ENCODE measurements at regions not wholly inside any gene's neighbourhood (a gene's known extent, or its start where the extent isn't known, plus 50 kb on each side); places are given as distances from the start of the nearest gene placed in this dataset.
A peak's percentile ranks its signal among the peaks of the same experiment; 100 is the strongest.

DNA sequence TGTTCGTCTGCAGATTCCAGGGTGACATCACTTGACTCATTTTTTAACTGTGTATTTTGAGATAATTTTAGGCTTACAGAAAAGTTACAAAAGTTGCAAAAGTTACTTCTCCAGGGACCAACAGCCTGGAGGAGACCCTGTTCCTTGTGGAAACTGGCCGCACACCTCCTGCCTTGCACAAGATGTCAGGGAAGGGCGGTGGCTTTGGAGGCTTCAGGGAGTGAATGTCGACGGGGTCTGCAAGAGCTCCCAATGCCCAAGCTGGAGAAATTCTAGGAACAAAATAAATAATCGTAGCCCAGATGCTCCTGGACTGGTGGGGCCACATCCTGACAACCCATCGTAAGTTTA is 62.2 kb upstream of the FAM20C start:
- H3K4me3 Mint-ChIP-seq = no peak overlapping the region
- ATAC-seq (no peak), DNase-seq (ENCODE audit: low spot score) (no peak)
- no peaks in the 10 kb centered on the region; the same call in 1 of the 2 replicates for H3K27me3 Mint-ChIP-seq (ENCODE audit: low read depth)
- no peaks in the 10 kb centered on the region for H3K9me3 Mint-ChIP-seq
- ChIA-PET POLR2A (no interaction called here), CTCF (no interaction called here)
- H3K36me3 Mint-ChIP-seq = no peaks in the 10 kb centered on the region
- H3K27ac Mint-ChIP-seq = no peak overlapping the region
- H3K4me1 Mint-ChIP-seq = no peaks in the 10 kb centered on the region
- no peak for TF ChIP-seq E2F1 (CRISPR knock-in tag; IDR thresholded peaks at IDR 0.05)
- TF ChIP-seq, protein P1, sequence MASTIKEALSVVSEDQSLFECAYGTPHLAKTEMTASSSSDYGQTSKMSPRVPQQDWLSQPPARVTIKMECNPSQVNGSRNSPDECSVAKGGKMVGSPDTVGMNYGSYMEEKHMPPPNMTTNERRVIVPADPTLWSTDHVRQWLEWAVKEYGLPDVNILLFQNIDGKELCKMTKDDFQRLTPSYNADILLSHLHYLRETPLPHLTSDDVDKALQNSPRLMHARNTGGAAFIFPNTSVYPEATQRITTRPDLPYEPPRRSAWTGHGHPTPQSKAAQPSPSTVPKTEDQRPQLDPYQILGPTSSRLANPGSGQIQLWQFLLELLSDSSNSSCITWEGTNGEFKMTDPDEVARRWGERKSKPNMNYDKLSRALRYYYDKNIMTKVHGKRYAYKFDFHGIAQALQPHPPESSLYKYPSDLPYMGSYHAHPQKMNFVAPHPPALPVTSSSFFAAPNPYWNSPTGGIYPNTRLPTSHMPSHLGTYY (CRISPR knock-in tag; IDR thresholded peaks at IDR 0.05) = no peak
- no peak for TF ChIP-seq IRF1 (CRISPR knock-in tag; IDR thresholded peaks at IDR 0.05)
- no peak for TF ChIP-seq ZNF423 (CRISPR knock-in tag; IDR thresholded peaks at IDR 0.05)

- Mint-ChIP-seq H3K27me3 (ENCODE audit: low read depth) (no peaks in the 10 kb centered on the region; the same call in 1 of the 2 replicates), H3K36me3 (no peaks in the 10 kb centered on the region), H3K4me1 (no peaks in the 10 kb centered on the region), H3K4me3 (no peak overlapping the region), H3K27ac (no peak overlapping the region), H3K9me3 (no peaks in the 10 kb centered on the region)
- CTCF ChIA-PET = no interaction called here
- no peak for DNase-seq (ENCODE audit: low spot score)
- TF ChIP-seq ETV6 (CRISPR knock-in tag; IDR thresholded peaks at IDR 0.05) = no peak
- TF ChIP-seq MXD4 (CRISPR knock-in tag; IDR thresholded peaks at IDR 0.05; ENCODE audit: borderline replicate concordance) = no peak
- TF ChIP-seq SMAD3 (CRISPR knock-in tag; IDR thresholded peaks at IDR 0.05; ENCODE audit: borderline replicate concordance) = no peak
- TF ChIP-seq ESRRA (CRISPR knock-in tag; IDR thresholded peaks at IDR 0.05; ENCODE audit: borderline replicate concordance) = no peak
- TF ChIP-seq TCF7 (CRISPR knock-in tag; IDR thresholded peaks at IDR 0.05; ENCODE audit: low read depth) = no peak
- TF ChIP-seq EMX1 (CRISPR knock-in tag; IDR thresholded peaks at IDR 0.05) = no peak
- POLR2A ChIA-PET = no interaction called here
- peak; percentile 43 for ATAC-seq
Observed at GRCh38 chr7:130875-131780, 61.2 kb upstream of the FAM20C start.

- ChIA-PET CTCF (no interaction called here), POLR2A (no interaction called here)
- Mint-ChIP-seq H3K4me3 (no peak overlapping the region), H3K36me3 (no peaks in the 10 kb centered on the region), H3K27ac (no peak overlapping the region), H3K4me1 (peaks cover 2% of the 10 kb centered on the region; the same call in 1 of the 2 replicates), H3K9me3 (no peaks in the 10 kb centered on the region), H3K27me3 (ENCODE audit: low read depth) (no peaks in the 10 kb centered on the region)
- TF ChIP-seq ZNF317 (CRISPR knock-in tag; IDR thresholded peaks at IDR 0.05; ENCODE audit: borderline replicate concordance, low read depth) (no peak), ZNF416 (CRISPR knock-in tag; IDR thresholded peaks at IDR 0.05) (no peak), CBFB (CRISPR knock-in tag; IDR thresholded peaks at IDR 0.05; ENCODE audit: low read depth) (no peak), OVOL2 (CRISPR knock-in tag; IDR thresholded peaks at IDR 0.05; ENCODE audit: borderline replicate concordance) (no peak), HMGXB4 (CRISPR knock-in tag; IDR thresholded peaks at IDR 0.05) (no peak), ZNF396 (CRISPR knock-in tag; IDR thresholded peaks at IDR 0.05; ENCODE audit: borderline replicate concordance) (no peak), NR3C1 (CRISPR knock-in tag; conservative IDR thresholded peaks at IDR 0.05; ENCODE audit: low read depth) (no peak), NFYB (CRISPR knock-in tag; conservative IDR thresholded peaks at IDR 0.05; ENCODE audit: low read depth) (no peak)
- TF ChIP-seq, protein P2, sequence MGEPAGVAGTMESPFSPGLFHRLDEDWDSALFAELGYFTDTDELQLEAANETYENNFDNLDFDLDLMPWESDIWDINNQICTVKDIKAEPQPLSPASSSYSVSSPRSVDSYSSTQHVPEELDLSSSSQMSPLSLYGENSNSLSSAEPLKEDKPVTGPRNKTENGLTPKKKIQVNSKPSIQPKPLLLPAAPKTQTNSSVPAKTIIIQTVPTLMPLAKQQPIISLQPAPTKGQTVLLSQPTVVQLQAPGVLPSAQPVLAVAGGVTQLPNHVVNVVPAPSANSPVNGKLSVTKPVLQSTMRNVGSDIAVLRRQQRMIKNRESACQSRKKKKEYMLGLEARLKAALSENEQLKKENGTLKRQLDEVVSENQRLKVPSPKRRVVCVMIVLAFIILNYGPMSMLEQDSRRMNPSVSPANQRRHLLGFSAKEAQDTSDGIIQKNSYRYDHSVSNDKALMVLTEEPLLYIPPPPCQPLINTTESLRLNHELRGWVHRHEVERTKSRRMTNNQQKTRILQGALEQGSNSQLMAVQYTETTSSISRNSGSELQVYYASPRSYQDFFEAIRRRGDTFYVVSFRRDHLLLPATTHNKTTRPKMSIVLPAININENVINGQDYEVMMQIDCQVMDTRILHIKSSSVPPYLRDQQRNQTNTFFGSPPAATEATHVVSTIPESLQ (CRISPR knock-in tag; IDR thresholded peaks at IDR 0.05) = no peak
- ATAC-seq (no peak), DNase-seq (ENCODE audit: low spot score) (no peak)
Observed at GRCh38 chr7:131781-132482, 60.4 kb upstream of the FAM20C start.
